ENCODE measurements at regions not wholly inside any gene's neighbourhood (a gene's known extent, or its start where the extent isn't known, plus 50 kb on each side); places are given as distances from the start of the nearest gene placed in this dataset.

- no peak for TF ChIP-seq CTCF (IDR thresholded peaks at IDR 0.05; ENCODE audit: control extremely low read depth, extremely low read depth, low read depth, missing control alignments)
- ChIA-PET CTCF (no interaction called here), POLR2A (no interaction called here)
- DNase-seq (ENCODE audit: extremely low spot score): no peak
Observed at GRCh38 chr2:525021-525420, 152.2 kb downstream of the TMEM18 start.

- CTCF ChIA-PET: no interaction called here
- DNase-seq (ENCODE audit: extremely low spot score): no peak
Observed at GRCh38 chr2:524442-524841, 152.8 kb downstream of the TMEM18 start.

GRCh38 chr2:523698-524270, 153.4 kb downstream of the TMEM18 start:
- POLR2A ChIA-PET: no interaction called here
- CTCF ChIA-PET: no interaction called here
- no peak for TF ChIP-seq CTCF (IDR thresholded peaks at IDR 0.05; ENCODE audit: control extremely low read depth, extremely low read depth, low read depth, missing control alignments)

More at GRCh38 chr2:524442-524841, 152.8 kb downstream of the TMEM18 start:
- TF ChIP-seq CTCF (IDR thresholded peaks at IDR 0.05; ENCODE audit: control extremely low read depth, extremely low read depth, low read depth, missing control alignments): no peak
- POLR2A ChIA-PET: no interaction called here

DNA sequence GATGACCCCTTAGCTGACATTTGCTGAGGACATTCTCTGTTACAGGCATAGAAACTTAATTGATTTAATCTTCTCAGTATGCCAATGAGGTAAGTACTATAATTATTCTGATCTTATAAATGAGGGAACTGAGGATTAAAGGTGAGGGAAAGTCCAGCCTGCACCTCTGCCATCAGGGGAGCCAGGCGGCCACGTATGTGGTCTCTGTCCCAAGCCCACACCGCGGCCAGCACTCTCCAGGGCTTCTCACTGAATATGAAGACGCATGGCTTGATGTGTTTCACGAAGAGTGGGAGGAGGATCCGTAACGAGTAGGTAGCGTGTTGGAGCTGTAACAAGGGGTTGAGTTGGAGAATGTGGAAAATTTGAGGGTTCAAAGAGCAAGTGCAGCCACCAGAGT, 154.4 kb downstream of the TMEM18 start:
- ChIA-PET CTCF (no interaction called here), POLR2A (no interaction called here)
- TF ChIP-seq CTCF (IDR thresholded peaks at IDR 0.05; ENCODE audit: control extremely low read depth, extremely low read depth, low read depth, missing control alignments): no peak
- no peak for DNase-seq (ENCODE audit: extremely low spot score)

More at GRCh38 chr2:523698-524270, 153.4 kb downstream of the TMEM18 start:
- DNase-seq (ENCODE audit: extremely low spot score): no peak

- DNase-seq (ENCODE audit: extremely low spot score): no peak
- no peak for TF ChIP-seq CTCF (IDR thresholded peaks at IDR 0.05; ENCODE audit: control extremely low read depth, extremely low read depth, low read depth, missing control alignments)
- POLR2A ChIA-PET: no interaction called here
- CTCF ChIA-PET: no interaction called here
Observed at GRCh38 chr2:521853-522530, 155.2 kb downstream of the TMEM18 start.

- no peak for DNase-seq (ENCODE audit: extremely low spot score)
- ChIA-PET POLR2A (no interaction called here), CTCF (no interaction called here)
- no peak for TF ChIP-seq CTCF (IDR thresholded peaks at IDR 0.05; ENCODE audit: control extremely low read depth, extremely low read depth, low read depth, missing control alignments)
Observed at GRCh38 chr2:520663-521340, 156.4 kb downstream of the TMEM18 start.
